Esophagus muscularis mucosa (tissue), 3 donors: ENCODE measurements at regions not wholly inside any gene's neighbourhood (a gene's known extent, or its start where the extent isn't known, plus 50 kb on each side); places are given as distances from the start of the nearest gene placed in this dataset.

Experiments
- POLR2A ChIP-seq: fragments of 450-650 bp; IDR thresholded peaks from one replicate; pipeline ENCODE4 v1.6.1; 2017; ENCODE audit warnings: antibody characterized with exemption, moderate library complexity, mild to moderate bottlenecking, low read depth
- TF ChIP-seq, protein P1 (sequence below), 3 experiments: fragments of 200-600 bp in 2 of 3; fragments of 450-650 bp in 1 of 3; sonication (generic) in 2 of 3; IDR thresholded peaks; one replicate each; pipeline ENCODE4 v1.5.1; 2017 to 2019; ENCODE audit warnings: antibody characterized with exemption in 3 of 3, mild to moderate bottlenecking in 2 of 3, moderate library complexity in 1 of 3

DNA sequence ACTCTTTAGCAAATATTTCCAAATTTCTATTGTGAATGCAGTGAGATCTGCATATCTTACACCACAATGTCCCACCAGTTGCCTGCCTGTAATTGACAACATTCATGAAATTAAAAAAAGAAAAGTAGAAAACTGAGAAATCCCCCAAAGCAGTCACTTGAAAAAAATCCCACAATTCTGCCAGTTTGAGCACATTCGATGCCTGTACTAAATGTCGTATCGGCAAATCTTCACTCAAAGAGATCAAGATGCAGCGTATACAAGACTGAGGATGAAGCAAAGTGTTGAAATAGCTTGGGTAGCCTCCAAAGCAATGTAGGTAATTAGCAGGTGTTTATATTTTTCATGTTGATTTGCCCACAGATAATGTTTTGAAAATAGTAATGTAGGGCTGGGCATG is 186.7 kb upstream of the ZEB2 start:
- TF ChIP-seq, protein P1, sequence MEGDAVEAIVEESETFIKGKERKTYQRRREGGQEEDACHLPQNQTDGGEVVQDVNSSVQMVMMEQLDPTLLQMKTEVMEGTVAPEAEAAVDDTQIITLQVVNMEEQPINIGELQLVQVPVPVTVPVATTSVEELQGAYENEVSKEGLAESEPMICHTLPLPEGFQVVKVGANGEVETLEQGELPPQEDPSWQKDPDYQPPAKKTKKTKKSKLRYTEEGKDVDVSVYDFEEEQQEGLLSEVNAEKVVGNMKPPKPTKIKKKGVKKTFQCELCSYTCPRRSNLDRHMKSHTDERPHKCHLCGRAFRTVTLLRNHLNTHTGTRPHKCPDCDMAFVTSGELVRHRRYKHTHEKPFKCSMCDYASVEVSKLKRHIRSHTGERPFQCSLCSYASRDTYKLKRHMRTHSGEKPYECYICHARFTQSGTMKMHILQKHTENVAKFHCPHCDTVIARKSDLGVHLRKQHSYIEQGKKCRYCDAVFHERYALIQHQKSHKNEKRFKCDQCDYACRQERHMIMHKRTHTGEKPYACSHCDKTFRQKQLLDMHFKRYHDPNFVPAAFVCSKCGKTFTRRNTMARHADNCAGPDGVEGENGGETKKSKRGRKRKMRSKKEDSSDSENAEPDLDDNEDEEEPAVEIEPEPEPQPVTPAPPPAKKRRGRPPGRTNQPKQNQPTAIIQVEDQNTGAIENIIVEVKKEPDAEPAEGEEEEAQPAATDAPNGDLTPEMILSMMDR (IDR thresholded peaks at IDR 0.05), result no peak
- no peak for TF ChIP-seq POLR2A
